ENCODE measurements at regions not wholly inside any gene's neighbourhood (a gene's known extent, or its start where the extent isn't known, plus 50 kb on each side); places are given as distances from the start of the nearest gene placed in this dataset.
"Not testable (repeated sequence)": the region's sequence is repeated elsewhere in the genome, so short reads cannot be mapped to it uniquely, and the experiment has no call there.

DNA sequence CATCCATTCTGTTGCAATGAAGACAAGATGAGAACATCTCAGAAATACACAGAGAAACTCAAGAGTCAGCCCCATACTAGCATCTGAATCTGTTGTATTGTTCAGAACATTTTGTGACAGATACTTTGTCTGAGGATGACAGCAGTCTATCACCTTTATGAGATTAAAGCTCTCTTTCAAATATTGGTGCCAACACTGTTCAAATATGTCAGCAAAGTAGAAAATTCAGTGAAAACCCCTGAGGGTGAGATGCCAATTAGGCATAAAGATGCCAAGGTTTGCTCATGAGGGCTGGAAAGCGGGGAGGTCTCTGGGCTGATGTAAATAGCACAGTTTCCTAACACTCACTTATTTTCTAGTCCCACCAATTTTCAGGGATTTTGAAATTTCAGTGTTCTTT, 1054.2 kb upstream of the CRIM1 start:
- no peak for DNase-seq (ENCODE audit: low spot score)

DNA sequence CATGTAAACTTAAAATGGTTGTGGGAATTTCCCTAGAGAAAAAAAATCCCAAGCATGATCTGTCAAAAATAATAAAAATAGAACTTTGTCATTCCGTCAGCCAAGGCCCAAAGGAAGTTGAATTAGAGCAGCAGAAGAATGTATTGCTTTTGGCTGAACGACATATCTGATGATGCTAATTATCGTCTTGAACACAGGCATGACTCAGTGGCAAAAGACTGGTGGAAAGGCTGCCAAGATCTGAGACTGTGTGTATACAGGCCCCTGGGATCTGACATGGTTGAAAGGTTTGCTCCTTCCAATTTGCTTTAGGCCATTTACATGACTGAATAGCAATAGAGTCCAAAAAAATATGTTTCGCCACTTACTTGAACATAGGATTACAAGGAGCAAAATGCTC, 1057.1 kb upstream of the CRIM1 start:
- DNase-seq (ENCODE audit: low spot score) = no peak

DNA sequence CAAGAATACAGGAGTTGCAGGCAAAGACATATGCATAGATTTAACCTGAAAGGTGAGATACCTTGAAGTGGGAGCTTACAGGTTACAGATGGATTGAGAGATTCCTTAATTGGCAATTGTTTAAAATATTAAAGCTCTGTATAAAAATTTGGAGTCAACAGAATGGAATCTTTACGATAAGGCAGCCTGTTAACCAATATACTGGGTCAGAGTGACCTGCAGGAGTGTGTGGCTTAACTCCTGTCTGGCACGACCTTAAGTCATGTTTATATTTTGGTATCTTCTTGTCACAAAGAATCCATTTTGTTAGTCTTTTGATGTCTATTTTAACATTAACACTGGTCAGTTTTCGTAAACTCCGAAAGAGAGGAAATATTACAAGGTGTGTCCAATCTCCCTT, 1058.2 kb upstream of the CRIM1 start:
- no peak for DNase-seq (ENCODE audit: low spot score)

DNA sequence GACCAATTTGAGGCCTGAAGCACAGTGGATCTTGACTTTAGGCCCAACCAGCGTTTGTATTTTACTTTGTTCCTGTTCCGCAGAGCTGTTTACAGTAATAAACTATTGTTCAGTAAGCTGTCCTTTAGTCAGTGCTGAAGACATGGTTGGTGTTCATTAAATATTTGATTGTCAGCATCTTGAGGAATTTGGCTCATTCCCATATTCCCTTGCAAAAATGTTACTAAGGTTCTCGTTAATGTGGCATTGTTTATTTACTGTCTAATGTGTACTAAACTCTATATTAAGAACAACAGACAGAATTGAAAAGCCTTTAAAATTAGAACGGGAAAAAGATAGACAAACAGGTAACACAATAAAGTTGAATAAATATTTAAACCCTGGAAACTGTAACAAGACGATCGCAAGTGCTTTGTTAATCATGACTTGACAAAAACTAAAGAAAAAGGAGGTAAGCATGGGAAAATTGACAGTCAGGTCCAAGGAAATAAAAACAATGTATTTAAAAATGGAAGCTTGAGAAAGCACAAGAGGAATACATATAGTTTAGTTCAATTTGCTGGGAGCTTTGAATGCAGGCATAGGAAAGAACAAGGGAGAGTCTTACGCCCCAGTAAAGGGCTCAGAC, 1060.8 kb upstream of the CRIM1 start:
- no peak for DNase-seq (ENCODE audit: low spot score)

DNA sequence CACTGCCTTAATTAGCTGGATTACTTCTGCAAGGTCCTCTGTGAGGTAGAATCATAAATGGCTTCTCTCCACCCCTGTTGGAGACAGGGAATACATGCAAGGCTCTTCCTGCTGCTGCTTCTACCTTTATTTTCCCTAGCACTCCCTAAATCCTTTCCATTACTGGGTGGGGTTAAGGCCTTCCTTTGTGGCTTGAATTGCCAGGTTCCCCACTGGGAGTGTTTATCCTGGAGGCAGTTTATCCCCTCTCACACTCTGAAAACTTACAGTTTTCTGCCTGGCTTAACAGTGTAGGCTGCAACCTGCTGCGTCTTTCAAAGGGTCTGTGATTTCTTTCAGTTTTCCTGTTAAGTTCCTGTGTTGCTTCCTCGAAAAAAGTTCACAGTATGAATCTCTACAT, 1062.3 kb upstream of the CRIM1 start:
- DNase-seq (ENCODE audit: low spot score) = no peak

DNA sequence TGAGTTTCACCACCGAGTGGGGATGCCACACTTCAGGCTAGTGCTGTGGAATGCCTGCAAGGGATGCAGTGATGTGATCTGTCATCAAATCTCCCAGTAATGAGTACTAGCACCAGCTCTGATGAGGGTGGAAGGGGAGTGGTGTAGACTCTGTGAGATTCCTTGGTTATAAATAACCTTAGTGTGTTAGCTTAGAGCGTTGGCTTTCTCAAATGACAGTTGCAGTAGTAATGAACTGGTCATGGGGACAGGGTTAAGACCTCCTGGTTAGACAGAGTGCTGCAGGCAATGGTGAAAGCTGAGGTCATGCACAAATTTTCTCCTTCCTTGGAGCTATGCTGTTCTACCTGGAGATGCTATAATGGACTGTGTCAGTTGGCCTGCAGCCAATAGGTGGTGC, 1063.4 kb upstream of the CRIM1 start:
- no peak for DNase-seq (ENCODE audit: low spot score)

DNA sequence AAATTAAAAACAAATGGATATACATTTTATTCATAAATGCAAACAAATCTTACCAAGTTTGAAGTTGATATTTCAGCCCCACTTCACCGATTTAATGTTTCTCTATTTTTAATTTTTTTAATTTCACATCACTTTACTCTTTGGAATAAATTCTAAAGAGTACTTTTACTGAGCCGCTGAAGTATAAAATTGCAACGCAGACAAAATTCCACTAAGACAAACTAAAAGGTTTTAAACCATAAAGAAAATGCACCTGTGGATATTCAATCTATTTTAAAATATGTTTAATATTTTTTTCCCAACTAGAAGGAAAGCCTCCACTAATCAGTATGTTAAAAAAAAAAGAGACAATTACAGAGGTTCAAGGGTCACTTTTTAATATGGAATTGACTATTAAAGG, 1073.9 kb upstream of the CRIM1 start:
- DNase-seq (ENCODE audit: low spot score) = no peak

DNA sequence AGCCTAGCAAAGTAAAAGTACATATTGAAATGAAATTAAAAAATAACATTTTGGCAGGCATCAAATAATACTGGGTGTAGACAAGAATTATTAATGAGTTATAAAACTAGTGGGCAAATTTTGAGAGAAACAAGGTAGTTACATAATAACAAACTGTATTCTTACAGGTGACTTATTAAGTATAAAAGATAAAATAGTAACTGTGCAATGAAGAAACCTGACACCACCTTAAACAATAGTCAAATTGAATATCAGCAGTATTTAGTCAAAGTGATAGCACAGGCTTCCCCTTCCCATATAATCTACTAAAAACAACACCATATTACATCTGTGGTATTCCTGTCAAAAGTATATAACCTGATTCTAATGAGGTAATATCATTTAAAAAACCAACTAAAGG, 1099.8 kb upstream of the CRIM1 start:
- no peak for DNase-seq (ENCODE audit: low spot score)

DNA sequence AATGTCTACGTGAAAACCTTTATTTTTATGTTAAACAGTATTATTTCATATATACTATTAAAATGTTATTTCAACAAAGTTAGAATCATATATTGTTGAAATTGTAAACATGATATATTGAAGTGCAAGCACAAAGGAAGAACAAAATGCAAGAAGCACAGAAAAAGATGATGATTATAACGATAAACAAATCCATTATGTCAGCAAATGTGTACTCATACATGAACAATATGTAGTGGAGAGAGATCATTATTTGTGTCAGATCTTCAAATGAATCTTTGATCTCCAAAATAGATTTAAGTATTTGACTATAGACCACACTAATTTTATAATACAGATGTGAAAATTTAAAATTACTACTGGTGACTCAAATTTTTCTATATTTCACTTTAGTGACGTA, 1104.4 kb upstream of the CRIM1 start:
- no peak for DNase-seq (ENCODE audit: low spot score)

DNA sequence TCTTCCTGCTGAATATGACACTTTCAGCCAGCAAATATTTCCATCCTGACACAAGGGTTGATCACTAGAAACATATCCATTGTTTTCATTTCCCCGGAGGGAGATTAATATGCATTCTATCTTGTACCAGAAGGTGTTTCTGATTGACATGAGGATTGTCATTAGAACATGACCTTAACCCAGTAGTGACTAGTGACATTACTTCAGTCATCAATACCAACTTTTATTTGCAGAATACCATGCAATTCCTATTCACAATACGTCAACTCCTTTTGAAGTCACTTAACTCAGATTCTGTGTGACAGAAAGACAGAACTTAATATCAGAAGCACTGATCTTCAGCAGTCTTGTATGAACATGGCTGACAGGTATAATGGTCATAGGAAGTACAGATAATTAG, 1108.9 kb upstream of the CRIM1 start:
- DNase-seq (ENCODE audit: low spot score) = no peak

DNA sequence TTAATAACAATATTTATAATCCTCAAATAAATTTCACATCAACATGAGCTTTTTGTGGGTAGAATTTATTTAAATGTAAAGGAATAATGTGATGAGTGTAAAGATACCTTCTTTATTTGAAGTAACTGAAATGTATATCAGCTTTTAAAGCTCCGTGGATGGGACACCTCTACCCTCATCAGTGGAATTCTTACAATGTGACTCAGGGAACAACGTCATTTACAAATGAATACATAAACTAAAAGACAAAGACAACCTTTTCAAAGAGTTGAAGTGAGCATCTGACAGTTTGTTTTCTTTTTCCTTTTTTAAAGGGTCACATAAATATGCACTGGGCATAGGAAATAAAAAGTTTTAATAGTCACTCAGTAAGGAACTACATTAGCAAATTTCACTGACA, 1127.0 kb upstream of the CRIM1 start:
- no peak for DNase-seq (ENCODE audit: low spot score)

DNA sequence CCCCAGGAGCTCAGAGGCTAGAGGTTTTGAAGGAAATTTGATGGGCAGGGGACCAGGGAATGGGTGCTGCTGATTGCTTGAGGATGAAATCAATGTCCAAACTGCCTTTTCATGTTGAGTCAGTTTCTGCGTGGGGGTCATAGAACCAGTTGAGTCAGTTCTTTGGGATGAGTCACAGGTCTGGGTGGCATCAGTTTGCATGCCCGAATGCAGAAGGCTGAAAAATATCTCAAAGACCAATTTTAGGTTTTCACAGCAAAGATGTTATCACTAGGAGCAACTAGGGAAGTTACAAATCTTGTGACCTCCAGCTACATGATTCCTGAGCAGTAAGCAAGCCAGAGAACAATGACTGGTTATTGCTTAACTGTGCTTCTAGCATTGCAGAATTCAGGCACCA, 1135.1 kb upstream of the CRIM1 start:
- no peak for DNase-seq (ENCODE audit: low spot score)

DNA sequence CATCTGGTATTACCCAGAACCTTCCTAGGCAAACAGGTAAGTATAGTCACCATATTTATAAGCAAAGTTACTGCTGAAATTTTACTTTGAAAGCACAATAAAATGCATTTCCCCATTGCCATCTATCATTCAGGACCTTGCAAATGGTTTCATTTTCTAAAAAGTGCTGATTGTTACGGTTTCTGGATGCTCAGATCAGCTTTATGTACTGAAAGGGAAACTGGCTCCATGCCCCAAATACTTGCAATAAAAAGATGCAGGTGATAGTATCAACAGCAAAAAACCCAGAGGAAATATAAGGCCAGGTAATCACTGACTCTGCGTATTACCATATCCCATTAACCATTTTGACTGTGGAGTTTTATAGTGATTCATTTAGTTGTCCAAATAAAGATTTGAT, 1150.7 kb upstream of the CRIM1 start:
- no peak for DNase-seq (ENCODE audit: low spot score)

DNA sequence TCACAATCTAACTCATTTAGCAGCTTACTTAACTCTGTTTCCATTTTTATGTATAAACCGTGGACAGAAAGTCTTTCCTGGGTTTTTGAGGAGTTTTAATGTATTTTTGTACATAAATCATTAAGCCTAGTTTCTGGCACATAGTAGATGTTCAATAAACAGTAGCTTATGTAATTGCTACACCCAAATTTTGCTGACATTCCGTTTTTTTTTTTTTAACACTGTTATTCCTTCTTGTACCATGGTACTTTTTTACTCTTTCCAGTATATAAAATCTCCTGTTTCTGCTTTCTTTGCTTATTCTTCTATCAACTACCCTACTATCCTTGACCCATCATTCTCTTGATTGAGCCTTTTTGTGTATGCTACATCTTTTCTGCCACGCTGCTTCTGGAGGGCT, 1151.3 kb upstream of the CRIM1 start:
- no peak for DNase-seq (ENCODE audit: low spot score)

DNA sequence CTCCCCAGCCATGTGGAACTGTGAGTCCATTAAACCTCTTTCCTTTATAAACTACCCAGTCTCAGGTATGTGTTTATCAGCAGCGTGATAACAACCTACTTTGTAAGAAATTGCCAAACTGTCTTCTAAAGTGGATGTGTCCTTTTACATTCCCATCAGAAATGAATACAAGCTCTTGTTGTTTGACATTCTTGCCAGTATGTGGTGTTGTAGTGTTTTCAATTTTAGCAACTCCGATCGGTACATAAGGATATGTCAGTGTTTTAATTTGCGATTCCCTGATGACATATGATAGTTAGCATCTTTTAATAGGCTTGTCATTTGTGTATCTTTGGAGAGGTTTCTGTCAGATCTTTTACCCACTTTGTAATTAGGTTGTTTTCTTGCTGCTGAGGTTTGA, 1156.3 kb upstream of the CRIM1 start:
- DNase-seq (ENCODE audit: low spot score) = no peak

DNA sequence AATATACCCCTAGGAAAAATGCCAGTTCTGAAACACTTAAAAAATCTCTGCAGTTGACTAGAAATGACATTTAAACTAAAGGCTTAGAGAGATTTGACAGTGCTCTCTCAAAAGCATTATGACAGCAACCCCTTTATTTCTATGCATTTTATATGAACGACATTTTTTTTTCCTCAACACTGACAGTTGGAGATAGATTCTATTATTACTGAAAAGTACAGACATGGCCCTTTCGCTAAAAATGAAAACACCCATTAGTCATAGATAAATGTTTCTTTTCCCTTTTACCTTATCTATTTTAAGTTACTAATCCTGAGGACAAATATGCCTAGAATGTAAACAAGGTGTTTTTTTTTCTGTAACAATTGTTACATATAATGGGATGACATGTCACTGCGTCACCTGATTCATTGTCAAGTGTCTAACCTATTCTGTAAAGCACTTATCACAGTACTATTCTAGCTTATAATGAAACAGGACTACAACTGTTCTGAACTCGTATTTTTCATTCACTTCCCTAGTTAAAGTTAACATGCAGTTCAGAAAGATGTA, 1169.6 kb upstream of the CRIM1 start:
- no peak for DNase-seq (ENCODE audit: low spot score)

DNA sequence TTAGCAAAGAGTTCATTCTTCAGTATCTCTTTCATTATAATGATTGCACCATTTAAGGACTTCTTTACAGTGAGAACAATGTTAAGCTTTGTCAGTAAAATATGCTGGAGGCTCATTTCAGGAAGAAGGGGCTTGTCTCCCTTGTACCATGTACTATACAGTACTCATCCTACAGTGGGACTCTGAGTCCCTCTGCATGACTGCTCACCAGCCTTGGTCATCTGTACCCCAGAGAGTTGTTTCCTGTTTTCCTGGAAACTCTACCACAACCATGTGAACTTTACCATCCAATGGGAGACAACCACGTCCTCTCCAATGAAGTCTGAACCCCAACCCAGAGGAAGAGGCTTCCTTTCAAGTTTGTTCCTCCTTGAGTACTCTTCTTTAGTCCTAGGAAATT, 1171.1 kb upstream of the CRIM1 start:
- DNase-seq (ENCODE audit: low spot score) = no peak

DNA sequence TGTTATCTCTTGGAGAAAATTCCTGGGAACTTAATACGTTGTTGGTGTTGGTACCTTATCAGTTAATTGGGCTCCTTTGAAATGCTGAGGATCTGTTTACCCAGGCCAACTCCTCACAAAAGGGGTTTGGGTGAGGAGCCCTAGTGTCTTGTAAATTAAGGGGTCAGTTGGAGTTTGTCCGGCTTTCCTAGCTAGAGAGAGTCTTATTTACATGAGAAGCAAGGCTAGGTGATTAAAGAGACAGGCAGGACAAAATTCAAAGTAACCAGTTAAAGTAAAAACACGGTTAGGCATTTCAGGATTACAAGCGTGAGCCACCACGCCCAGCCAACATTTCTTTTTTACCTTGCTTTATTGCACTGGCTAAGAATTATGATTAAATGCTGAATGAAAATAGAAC, 1178.9 kb upstream of the CRIM1 start:
- DNase-seq (ENCODE audit: low spot score) = not testable (repeated sequence)

DNA sequence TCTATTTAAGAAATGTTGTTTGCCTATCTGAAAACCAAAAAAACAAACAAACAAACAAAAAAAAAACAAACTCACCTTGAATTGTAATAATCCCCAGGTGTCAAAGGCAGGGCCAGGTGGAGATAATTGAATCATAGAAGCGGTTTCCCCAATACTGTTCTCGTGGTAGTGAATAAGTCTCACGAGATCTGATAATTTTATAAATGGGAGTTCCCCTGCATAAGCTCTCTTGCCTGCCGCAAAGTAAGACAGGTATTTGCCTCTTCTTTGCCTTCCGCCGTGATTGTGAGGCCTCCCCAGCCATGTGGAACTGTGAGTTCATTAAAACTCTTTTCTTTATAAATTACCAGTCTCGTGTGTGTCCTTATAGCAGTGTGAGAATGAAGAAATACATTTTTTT, 1180.7 kb upstream of the CRIM1 start:
- DNase-seq (ENCODE audit: low spot score) = no peak

DNA sequence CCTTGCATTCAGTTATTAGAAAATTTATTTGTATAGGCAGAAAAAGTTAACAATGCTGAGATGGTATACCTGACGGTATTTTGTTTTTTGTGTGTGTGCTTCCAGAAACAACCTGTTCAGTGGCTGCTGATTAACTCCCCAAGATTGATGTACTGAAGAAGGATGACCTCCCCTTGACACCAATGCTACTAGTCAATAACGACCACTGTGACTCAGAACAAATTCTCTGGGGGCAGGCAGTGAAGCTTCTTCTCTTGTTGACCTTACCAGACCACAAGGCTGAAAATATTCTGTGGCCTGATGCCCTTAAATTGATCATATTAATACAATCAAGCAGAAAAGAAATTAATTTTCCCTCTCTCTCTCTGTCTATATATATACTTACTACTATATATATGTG, 1182.9 kb upstream of the CRIM1 start:
- no peak for DNase-seq (ENCODE audit: low spot score)

DNA sequence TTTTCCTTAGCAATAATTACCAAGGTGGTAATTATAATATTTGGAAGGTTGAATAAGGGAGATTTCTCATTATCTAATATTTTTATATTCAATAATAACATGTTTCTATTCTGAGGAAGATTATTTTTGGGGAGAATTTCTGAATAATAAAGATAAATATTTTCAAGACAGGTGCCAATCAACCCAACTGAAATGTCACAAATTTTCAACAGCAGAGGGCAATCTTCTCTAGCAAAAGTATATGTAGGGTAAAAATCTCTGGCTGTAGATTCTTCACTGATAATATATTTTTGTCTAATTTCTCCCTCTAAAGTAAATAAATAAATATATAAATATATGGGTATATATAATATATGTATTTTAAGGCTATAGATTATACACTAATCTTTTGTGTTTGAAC, 1187.2 kb upstream of the CRIM1 start:
- DNase-seq (ENCODE audit: low spot score) = no peak

DNA sequence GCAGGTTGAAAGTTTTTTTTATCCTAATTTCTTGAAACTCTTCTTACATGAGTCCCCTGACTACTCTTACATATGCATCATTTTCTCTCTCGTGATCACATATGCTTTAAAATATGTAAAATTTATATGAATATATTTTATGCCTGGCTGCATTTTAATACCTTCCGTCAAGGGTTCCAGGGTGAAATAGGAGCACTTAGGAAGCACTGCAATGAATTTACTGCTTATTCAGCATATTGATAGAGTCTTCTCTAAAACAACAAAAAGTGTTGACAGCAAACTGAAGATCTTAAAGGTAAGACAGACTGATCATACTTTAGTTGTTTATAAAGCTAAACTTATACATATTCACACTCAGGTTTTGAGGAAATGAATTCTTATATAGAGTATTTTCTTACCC, 1191.6 kb upstream of the CRIM1 start:
- DNase-seq (ENCODE audit: low spot score) = no peak

DNA sequence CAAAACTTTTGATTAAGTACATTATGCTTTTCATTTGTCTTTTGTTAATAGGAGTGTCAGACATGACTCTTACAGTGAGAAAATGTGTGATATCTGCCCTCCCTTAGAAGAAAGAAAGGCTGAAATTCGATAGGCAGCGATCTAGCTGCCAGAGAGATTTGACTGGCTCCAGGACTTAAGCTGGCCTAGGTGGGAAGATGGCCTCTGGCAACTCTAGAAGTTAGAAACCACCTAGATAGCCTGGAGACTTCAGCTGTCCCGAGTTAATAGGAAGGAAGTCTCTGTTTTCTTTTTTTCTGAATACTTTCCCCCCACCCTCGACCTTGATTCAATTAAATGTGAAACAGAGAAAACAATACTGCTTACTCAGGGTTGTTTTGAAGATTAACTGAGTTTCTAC, 1194.7 kb upstream of the CRIM1 start:
- DNase-seq (ENCODE audit: low spot score) = no peak

DNA sequence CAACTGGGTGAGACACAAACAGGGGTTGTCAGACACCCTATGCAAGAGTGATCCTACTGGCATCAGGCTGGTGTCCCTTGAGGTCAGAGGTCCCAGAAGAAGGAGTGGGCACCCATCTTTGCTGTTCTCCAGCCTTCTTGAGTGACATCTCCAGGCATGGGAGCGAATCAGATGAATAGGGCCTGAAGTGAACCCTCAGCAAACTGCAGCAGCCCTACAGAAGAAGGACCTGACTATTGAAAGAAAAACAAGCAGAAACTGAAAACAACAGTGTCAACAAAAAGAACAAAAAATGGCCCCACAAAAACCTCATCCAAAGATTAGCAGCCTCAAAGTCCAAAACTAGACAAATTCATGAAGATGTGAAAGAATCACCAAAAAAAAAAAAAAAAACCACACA, 1229.7 kb upstream of the CRIM1 start:
- DNase-seq (ENCODE audit: low spot score) = no peak

DNA sequence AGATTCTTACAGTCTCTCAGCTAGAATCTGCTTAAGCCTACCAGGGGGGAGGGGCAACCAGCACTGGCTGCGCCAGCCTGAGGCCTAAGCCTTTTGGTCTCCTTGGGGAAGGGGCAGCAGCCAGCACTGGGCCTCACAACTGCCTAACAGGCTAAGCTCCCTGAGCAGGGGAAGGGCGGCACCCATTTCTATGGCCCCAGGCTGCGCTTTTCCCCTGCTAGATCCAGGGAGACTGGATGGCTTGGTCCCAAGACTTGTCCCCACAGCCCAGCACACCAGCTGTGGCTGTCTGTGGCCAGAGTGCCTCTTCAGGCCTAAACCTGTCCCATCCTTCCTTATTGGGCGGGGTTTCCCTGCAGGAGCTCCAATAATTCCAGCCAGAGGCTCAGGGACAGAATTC, 1230.3 kb upstream of the CRIM1 start:
- DNase-seq (ENCODE audit: low spot score) = no peak

All from CD4-positive, alpha-beta T cell treated with Interleukin-6 at 100 ng/mL for 8 hours (primary cell).